Ovary (tissue), 3 donors: ENCODE measurements at regions not wholly inside any gene's neighbourhood (a gene's known extent, or its start where the extent isn't known, plus 50 kb on each side); places are given as distances from the start of the nearest gene placed in this dataset.

Experiments used
- CTCF ChIP-seq, 3 donors: fragments of 450-650 bp in 2 of 3; fragments of 200-600 bp in 1 of 3; IDR thresholded peaks; one replicate each; pipeline versions ENCODE4 v1.5.1 to v1.8.0; 2016 to 2022; ENCODE audit warnings: antibody characterized with exemption in 3 of 3, mild to moderate bottlenecking in 1 of 3
- EP300 ChIP-seq: sonication (generic); formaldehyde crosslinking; IDR thresholded peaks from one replicate; pipeline ENCODE4 v1.6.1; 2017; ENCODE audit warnings: antibody characterized with exemption
- POLR2A ChIP-seq: fragments of 450-650 bp; IDR thresholded peaks from one replicate; pipeline ENCODE4 v1.6.1; 2017; ENCODE audit warnings: antibody characterized with exemption, mild to moderate bottlenecking, moderate library complexity
- donor health status: DM: no; HTN: no; CAD: no.

GRCh38 chr7:46745707-46746090, 824.6 kb upstream of the IGFBP3 start:
- TF ChIP-seq CTCF (IDR thresholded peaks at IDR 0.05): no peak
- no peak for TF ChIP-seq POLR2A
- TF ChIP-seq EP300: no peak
